Aorta (tissue), 5 donors: ENCODE measurements at regions not wholly inside any gene's neighbourhood (a gene's known extent, or its start where the extent isn't known, plus 50 kb on each side); places are given as distances from the start of the nearest gene placed in this dataset.
A peak's percentile ranks its signal among the peaks of the same experiment; 100 is the strongest.

Source experiments
- ATAC-seq: fragments of 200-7000 bp; cut with Tn5 transposase; one replicate; pipeline ENCODE4 v1.9.1; 2022; ENCODE audit warnings: moderate library complexity; ENCODE audit not compliant: low FRiP score
- DNase-seq, 2 donors: peaks; one replicate each; pipeline ENCODE4 v3.0.0-alpha.2; 2020
- H3K27ac ChIP-seq, 2 donors: one replicate each; pipeline ENCODE4 v1.5.1; 2013; ENCODE audit warnings: low read length in 2 of 2, mild to moderate bottlenecking in 2 of 2, moderate library complexity in 2 of 2, control low read depth in 1 of 2, inconsistent platforms in 1 of 2, low read depth in 1 of 2
- H3K27me3 ChIP-seq, 2 donors: one replicate each; pipeline ENCODE4 v1.6.1; 2013; ENCODE audit warnings: control low read depth in 1 of 2, low read length in 1 of 2, mild to moderate bottlenecking in 1 of 2, moderate library complexity in 1 of 2; ENCODE audit not compliant: insufficient read depth in 2 of 2, control insufficient read depth in 1 of 2
- H3K36me3 ChIP-seq, 2 donors: one replicate each; pipeline ENCODE4 v1.6.1; 2013; ENCODE audit warnings: control low read depth in 1 of 2, low read length in 1 of 2, mild to moderate bottlenecking in 1 of 2; ENCODE audit not compliant: insufficient read depth in 2 of 2, control insufficient read depth in 1 of 2
- H3K4me1 ChIP-seq, 2 donors: one replicate each; pipeline ENCODE4 v1.6.1; 2013; ENCODE audit warnings: low read length in 2 of 2, control low read depth in 1 of 2, mild to moderate bottlenecking in 1 of 2, moderate library complexity in 1 of 2; ENCODE audit not compliant: insufficient read depth in 2 of 2, control insufficient read depth in 1 of 2
- H3K4me3 ChIP-seq, 2 donors: one replicate each; pipeline ENCODE4 v1.5.1; 2013; ENCODE audit warnings: low read length in 2 of 2, control low read depth in 1 of 2, mild to moderate bottlenecking in 1 of 2
- H3K9me3 ChIP-seq: one replicate; pipeline ENCODE4 v1.6.1; 2013; ENCODE audit warnings: mild to moderate bottlenecking, low read length; ENCODE audit not compliant: control insufficient read depth
- WGBS, 2 donors: extraction: QIAGEN DNeasy Blood & Tissue Kit; methylation state at CpG; one replicate each; pipeline ENCODE4 v1.1.7; 2013; 5-methylcytosine and 5-hydroxymethylcytosine counted together
- intact Hi-C, 2 donors: fragments of 100-400 bp; cut with DNase I; formaldehyde crosslinking; loops; one replicate each; pipeline versions ENCODE4 v1.14.2 to v1.15.0; 2022
- donor health status: healthy with polysubstance abuse.
- donor health status: Bipolar disorder and iron deficiency.
- donor health status: DM: no; HTN: no; CAD: no.
- donor health status: DM: no; HTN: no; CAD: no.
- donor health status: DM: yes; HTN: yes; CAD: no.

GRCh38 chr5:133757396-133757945, 145.1 kb upstream of the FSTL4 start:
- H3K27ac ChIP-seq: no peak overlapping the region
- intact Hi-C loops: loop anchor here (5.0 to 10.0 kb wide), 2 partner anchors 107 to 110 kb away; no protein-coding TSS in a partner anchor

GRCh38 chr5:133756756-133757155, 144.4 kb upstream of the FSTL4 start:
- peaks cover 0 to 3% of the 10 kb centered on the region in 2 donors for H3K27me3 ChIP-seq
- DNase-seq (no peak), ATAC-seq (no peak)
- H3K4me1 ChIP-seq: no peaks in the 10 kb centered on the region
- no peak overlapping the region for H3K4me3 ChIP-seq
- H3K27ac ChIP-seq: no peak overlapping the region
- no peaks in the 10 kb centered on the region for H3K36me3 ChIP-seq
- no peaks in the 10 kb centered on the region for H3K9me3 ChIP-seq
- intact Hi-C loops: loop anchor here (5.0 to 10.0 kb wide), 2 partner anchors 108 to 111 kb away; no protein-coding TSS in a partner anchor
- 66 to 70% methylated on average over 3 of the region's 3 CpGs for WGBS, 2 donors

More at GRCh38 chr5:133757396-133757945, 145.1 kb upstream of the FSTL4 start:
- Histone ChIP-seq H3K9me3 (no peaks in the 10 kb centered on the region), H3K4me3 (no peak overlapping the region), H3K27me3 (peaks cover 0 to 3% of the 10 kb centered on the region in 2 donors), H3K4me1 (no peaks in the 10 kb centered on the region), H3K36me3 (no peaks in the 10 kb centered on the region)
- DNase-seq (no peak), ATAC-seq (no peak)
- 26 to 28% methylated on average over 8 of the region's 8 CpGs for WGBS, 2 donors

GRCh38 chr5:133756036-133756435, 143.7 kb upstream of the FSTL4 start:
- Histone ChIP-seq H3K27ac (no peak overlapping the region), H3K4me3 (no peak overlapping the region), H3K4me1 (no peaks in the 10 kb centered on the region), H3K36me3 (no peaks in the 10 kb centered on the region), H3K27me3 (no peaks in the 10 kb centered on the region), H3K9me3 (no peaks in the 10 kb centered on the region)
- ATAC-seq: no peak
- DNase-seq: no peak
- 88 to 89% methylated on average over 3 of the region's 3 CpGs for WGBS, 2 donors
- intact Hi-C loops: loop anchor here (5.0 to 10.0 kb wide), 2 partner anchors 109 to 111 kb away; no protein-coding TSS in a partner anchor

GRCh38 chr5:133754575-133755169, 142.3 kb upstream of the FSTL4 start:
- ATAC-seq: no peak
- intact Hi-C loops: loop anchor here (5.0 to 10.0 kb wide), 2 partner anchors 110 to 113 kb away; no protein-coding TSS in a partner anchor
- H3K27ac ChIP-seq: no peak overlapping the region
- no peaks in the 10 kb centered on the region for H3K4me1 ChIP-seq
- DNase-seq: no peak
- H3K9me3 ChIP-seq: no peaks in the 10 kb centered on the region
- no peaks in the 10 kb centered on the region for H3K27me3 ChIP-seq
- 43 to 44% methylated on average over 5 of the region's 5 CpGs for WGBS, 2 donors
- no peaks in the 10 kb centered on the region for H3K36me3 ChIP-seq
- no peak overlapping the region for H3K4me3 ChIP-seq

- intact Hi-C loops: loop anchor here in 1 of 2 donors (10.0 kb wide), 1 partner anchor 111 kb away; no protein-coding TSS in a partner anchor
- H3K27ac ChIP-seq: no peak overlapping the region
Observed at GRCh38 chr5:133753856-133754255, 141.5 kb upstream of the FSTL4 start.

GRCh38 chr5:133751846-133752245, 139.5 kb upstream of the FSTL4 start:
- Histone ChIP-seq H3K4me1 (no peaks in the 10 kb centered on the region), H3K4me3 (no peak overlapping the region), H3K27me3 (no peaks in the 10 kb centered on the region), H3K27ac (no peak overlapping the region), H3K9me3 (no peaks in the 10 kb centered on the region), H3K36me3 (no peaks in the 10 kb centered on the region)
- intact Hi-C loops: loop anchor here in 1 of 2 donors (10.0 kb wide), 1 partner anchor 113 kb away; no protein-coding TSS in a partner anchor
- DNase-seq (no peak), ATAC-seq (no peak)
- WGBS, 2 donors: 82 to 86% methylated on average over 5 of the region's 5 CpGs

More at GRCh38 chr5:133753856-133754255, 141.5 kb upstream of the FSTL4 start:
- Histone ChIP-seq H3K36me3 (no peaks in the 10 kb centered on the region), H3K27me3 (no peaks in the 10 kb centered on the region), H3K9me3 (no peaks in the 10 kb centered on the region), H3K4me3 (no peak overlapping the region), H3K4me1 (no peaks in the 10 kb centered on the region)
- no peak for ATAC-seq
- WGBS, 2 donors: 80 to 82% methylated on average over 3 of the region's 3 CpGs
- no peak for DNase-seq

GRCh38 chr5:133751421-133751820, 139.1 kb upstream of the FSTL4 start:
- no peak for DNase-seq
- 88 to 91% methylated on average over 7 of the region's 7 CpGs for WGBS, 2 donors
- Histone ChIP-seq H3K9me3 (no peaks in the 10 kb centered on the region), H3K27me3 (no peaks in the 10 kb centered on the region), H3K4me1 (no peaks in the 10 kb centered on the region), H3K27ac (no peak overlapping the region), H3K36me3 (no peaks in the 10 kb centered on the region), H3K4me3 (no peak overlapping the region)
- intact Hi-C loops: loop anchor here in 1 of 2 donors (10.0 kb wide), 1 partner anchor 113 kb away; no protein-coding TSS in a partner anchor
- no peak for ATAC-seq

GRCh38 chr5:133750856-133751255, 138.5 kb upstream of the FSTL4 start:
- no peak for DNase-seq
- no peaks in the 10 kb centered on the region for H3K27me3 ChIP-seq
- H3K9me3 ChIP-seq: no peaks in the 10 kb centered on the region
- intact Hi-C loops: loop anchor here in 1 of 2 donors (10.0 kb wide), 1 partner anchor 114 kb away; no protein-coding TSS in a partner anchor
- no peaks in the 10 kb centered on the region for H3K36me3 ChIP-seq
- no peak overlapping the region for H3K4me3 ChIP-seq
- no peak overlapping the region for H3K27ac ChIP-seq
- ATAC-seq: peak; percentile 27
- no peaks in the 10 kb centered on the region for H3K4me1 ChIP-seq
- 91 to 93% methylated on average over 5 of the region's 5 CpGs for WGBS, 2 donors
